Skeletal muscle cell (primary cell): ENCODE measurements at regions not wholly inside any gene's neighbourhood (a gene's known extent, or its start where the extent isn't known, plus 50 kb on each side); places are given as distances from the start of the nearest gene placed in this dataset.

Experiments
- DNase-seq: peaks from one replicate; pipeline ENCODE4 v3.0.0-alpha.2; 2010; ENCODE audit warnings: low read depth
- H3K4me3 ChIP-seq: 2 replicates; pipeline ENCODE4 v1.5.1; 2011; ENCODE audit warnings: low read depth, mild to moderate bottlenecking, control low read depth, low read length, moderate library complexity

DNA sequence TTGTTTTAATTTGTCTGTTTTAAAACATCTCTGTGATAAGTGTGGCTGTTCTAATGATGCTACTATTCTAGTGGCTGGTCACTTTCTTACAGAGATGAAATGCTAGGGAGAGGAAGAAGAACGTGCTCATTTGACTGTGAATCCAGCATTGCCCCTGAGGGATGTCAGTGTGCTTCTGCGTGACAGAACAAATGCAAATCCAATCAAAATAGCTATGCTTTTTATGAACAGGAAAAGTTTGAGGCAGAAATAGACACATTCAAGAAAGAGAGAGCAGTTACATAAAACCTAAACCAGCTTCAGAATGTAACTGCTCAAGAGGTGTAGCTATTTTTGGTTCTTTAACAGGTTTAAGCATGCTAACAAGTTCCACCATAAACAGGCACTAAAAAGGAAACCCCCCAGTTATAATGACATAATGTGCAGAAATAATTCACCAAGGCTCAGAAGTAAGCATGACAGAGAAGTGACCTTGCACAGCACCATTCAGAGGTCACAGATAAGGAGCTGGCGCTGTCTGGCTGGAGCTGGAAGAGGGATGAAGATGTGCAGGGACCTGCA is 385.3 kb downstream of the EPM2A start:
- no peak overlapping the region for H3K4me3 ChIP-seq
- no peak for DNase-seq

DNA sequence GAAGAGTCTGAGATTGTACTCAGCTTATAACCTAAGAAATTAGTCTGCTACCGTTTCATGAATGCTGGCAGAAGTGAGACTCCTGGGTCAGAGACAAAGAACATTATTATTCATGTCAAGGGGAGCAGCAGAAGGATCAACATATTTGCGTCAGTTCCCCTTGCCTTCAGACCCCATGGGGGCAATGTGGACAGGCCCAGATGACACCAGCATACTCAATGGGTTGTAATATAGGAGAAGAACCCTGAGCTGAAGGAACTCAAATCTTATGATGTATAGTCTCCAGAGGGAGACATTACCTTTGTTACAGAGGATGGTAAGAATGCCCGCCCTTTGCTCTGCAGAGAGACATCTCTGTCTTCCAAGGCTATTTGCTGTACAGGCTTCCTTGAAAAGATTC is 384.4 kb downstream of the EPM2A start:
- no peak for DNase-seq
- no peak overlapping the region for H3K4me3 ChIP-seq

DNA sequence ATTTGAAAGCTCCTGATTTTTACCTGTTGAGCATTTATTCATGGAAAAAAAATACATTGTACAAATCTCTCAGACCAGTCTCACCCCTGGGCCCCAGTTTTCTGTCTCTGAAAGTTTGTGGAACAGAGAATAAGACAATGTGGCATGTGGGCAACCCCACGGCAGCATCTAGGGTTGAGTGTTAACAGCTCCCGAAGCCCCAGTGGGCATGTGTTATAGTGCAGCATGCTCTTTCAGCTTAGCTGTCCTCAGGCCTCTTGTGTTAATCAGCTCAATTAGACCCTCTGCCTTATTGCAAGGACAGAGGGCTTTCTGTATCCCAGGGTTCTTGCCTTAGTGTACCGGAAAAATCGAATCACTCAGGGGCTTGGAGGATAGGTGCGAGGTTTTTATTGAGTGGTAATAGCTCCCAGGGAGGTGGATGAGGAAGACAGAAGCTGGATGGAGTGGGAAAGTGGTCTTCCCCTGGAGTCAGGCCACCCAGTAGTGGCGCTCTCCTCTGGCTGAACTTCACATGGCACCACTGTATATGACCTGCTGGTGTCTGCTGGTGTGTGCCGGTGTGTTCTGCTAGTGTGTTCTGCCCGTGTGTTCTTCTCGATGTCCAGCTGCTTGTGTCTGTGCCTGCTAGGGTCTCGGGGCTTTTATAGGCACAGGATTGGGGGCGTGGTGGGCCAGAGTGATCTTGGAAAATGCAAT is 382.8 kb downstream of the EPM2A start:
- H3K4me3 ChIP-seq: no peak overlapping the region
- DNase-seq: no peak

DNA sequence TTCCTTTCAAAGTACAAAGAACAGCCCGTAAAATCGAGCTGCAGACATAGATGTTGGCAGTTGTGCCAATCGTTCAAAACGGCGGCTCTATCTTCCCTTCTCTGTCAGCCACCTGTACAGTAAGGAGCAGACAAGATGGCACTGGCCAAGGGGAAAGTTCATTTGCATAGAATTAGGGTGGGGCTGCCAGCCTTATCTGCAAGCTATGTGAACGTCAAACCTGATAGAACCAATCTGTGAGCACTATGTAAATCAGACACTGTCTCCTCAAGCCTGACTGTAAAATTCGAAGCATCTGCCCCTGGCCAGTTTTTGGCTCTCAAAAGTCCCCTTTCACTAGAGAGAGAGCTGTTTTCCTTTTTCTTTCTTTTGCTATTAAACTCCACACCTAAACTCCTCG is 374.5 kb downstream of the EPM2A start:
- DNase-seq: no peak
- no peak overlapping the region for H3K4me3 ChIP-seq

DNA sequence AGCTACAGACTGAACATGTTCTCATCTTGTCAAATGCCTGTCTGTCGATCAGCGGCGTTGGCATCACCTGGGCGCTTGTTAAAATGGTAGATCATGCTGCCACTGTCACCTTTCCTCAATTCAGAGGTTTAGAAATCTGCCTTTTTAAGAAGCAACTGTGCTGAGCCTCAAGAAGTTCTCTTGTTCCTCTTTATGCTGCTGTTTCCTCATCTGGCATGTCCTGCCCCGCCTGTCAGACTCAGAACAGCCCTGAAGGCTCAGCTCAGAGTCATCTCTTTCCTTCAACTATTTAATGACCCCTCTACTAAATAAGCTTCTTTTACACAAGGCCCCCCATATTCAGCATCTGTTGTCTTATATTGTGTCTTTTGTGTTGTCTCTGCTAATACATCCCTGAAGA is 368.2 kb downstream of the EPM2A start:
- no peak for DNase-seq
- H3K4me3 ChIP-seq: no peak overlapping the region

DNA sequence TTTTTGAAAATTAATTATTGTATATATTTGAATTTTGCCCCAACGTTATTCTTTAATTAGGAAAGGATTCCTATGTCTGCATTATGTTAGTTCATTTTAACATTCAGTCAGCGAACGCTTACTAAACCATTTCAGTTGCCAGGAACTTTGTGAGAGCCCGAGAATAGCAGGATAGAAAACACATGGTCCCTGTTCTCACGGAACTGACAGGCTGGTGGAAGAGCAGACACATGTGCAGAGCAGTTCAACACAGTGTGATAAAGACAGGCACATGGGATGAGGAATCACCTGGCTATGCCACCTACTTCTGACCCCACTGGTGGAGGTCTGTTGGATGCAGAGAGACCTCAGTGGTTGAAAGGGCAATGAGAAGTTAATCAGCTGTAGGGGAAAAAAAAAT is 367.2 kb downstream of the EPM2A start:
- H3K4me3 ChIP-seq: no peak overlapping the region
- DNase-seq: no peak

DNA sequence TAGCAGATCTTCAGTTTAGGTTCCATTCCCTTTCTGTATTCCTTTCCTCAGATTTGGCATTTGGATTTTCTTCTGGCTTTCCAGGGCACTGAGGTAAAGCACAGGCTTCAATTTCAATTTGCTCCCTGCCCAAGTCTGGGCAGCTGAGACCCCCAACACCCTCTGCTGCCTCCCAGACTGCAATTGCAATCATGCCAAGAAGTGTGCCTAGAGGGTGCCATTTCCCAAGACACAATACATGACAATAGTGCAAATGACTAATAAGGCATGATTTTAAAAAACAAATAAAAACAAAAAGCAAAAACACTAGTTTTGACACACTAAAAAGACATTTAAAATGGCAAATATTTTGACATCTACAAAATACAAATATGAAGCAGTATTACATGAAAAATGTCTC is 364.8 kb downstream of the EPM2A start:
- no peak for DNase-seq

DNA sequence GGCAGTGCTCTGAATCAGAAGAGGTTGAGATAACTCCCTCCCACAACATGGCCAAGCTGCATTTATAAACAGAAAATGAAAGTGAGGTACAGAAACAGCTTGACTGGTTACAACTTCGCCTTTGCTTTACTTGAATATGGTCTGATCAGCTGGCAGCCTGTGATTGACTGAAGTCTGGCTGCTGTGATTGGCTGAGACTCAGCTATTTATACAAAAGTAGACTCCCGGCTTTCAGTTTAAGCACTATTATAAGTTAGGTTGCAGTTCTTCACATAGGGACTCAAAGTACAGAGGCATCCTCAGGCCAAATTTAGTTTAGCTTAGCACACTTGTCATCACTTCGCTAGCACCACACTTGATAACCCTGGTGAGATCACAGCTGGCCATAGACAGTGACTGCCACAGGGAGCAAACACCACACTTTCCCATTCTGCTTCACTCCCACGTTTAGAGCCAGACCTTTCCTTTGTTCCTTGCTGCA is 362.6 kb downstream of the EPM2A start:
- DNase-seq: peak; percentile 24
- peak overlapping the region; percentile 4 for H3K4me3 ChIP-seq

More for the DNA sequence above, 364.8 kb downstream of the EPM2A start:
- H3K4me3 ChIP-seq: no peak overlapping the region

DNA sequence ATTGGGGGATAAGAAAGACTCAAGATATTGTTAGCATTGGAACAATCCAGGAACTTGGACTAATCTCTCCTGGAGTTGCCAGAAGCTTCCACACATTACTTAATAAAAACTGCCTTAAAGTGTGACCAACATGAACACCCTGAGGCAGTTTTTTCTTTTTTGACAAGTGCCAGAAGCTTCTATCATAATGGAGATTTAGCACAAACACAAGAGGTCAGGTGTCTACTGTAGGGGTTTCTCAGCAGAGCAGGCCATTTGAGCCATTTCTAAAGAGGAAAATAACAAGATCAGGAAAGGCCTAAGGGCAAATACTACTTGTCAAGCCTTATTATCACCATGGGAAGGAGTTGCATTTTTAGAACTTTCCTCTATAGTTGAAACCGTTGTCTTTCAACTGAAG is 361.5 kb downstream of the EPM2A start:
- no peak overlapping the region for H3K4me3 ChIP-seq
- no peak for DNase-seq

DNA sequence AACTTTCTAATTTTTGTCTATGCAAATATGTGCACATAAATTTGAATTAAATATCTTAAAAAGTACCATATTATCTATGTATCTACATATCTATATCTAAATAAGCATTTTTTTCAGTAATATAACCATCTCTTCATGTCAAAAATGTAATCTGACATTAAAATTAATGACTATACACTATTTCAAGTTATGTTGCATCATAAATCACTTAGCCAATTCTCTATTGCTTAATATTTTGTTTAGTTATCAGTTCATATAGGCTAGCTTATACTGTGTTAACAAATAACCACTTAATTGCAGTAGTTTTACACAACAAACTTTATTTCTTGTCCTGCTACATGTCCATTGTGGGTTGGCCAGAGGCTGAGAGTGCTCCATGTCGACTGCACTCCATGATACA is 360.8 kb downstream of the EPM2A start:
- H3K4me3 ChIP-seq: no peak overlapping the region
- no peak for DNase-seq

DNA sequence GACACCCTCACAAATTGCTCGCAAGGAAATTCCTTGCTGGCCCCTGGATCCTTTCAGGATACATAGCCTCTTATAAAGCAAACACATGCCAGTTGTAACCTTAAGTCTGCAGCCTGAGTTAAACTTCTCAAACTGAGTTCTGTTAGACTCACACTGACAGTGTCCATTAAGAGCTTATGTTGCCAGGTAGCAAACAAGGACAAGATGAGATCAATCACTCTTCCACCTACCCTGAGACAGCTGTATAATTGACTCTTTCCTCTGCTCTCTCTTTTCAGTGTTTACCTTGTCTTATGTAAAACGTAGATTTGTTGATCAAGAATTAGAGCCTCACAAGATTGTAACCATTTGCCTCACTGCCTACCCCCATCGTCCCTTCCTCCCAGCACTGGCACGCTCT is 359.8 kb downstream of the EPM2A start:
- no peak for DNase-seq
- no peak overlapping the region for H3K4me3 ChIP-seq

DNA sequence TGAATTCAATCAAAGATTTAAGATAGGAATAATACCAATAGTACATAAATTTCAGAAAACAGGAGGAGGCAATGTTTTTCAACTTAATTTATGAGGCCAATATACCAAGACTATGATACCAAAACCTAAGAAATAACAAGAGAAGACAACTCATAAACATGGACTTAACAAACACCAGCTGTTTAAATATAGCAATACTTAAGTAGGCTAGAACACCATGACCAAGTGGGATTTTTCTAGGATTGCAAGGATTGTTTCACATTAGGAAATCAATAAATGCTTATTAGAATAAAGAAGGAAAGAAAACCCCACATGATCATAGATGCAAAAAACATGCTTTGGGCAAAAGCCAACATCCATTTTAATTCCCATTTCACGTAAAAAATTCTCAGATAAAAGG is 355.1 kb downstream of the EPM2A start:
- DNase-seq: no peak
- H3K4me3 ChIP-seq: no peak overlapping the region

DNA sequence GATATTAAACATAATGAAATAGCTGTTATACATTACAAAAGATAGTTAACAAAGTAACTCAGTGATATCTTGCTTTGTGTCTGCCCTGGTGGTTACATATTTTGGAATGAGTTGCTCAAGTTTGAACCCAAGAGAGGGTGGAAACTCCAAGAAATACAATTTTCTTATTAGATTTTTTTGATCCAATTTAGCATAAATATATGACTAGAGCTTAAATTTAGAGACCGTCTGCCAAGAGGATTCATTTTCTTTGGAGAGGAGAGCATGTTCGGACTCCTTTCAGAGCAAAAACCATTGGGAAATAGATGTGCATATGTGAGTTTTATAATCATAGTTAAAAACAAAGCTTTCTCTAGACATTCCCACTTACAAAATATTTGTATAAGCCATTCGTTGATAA is 353.4 kb downstream of the EPM2A start:
- no peak for DNase-seq
- H3K4me3 ChIP-seq: no peak overlapping the region

DNA sequence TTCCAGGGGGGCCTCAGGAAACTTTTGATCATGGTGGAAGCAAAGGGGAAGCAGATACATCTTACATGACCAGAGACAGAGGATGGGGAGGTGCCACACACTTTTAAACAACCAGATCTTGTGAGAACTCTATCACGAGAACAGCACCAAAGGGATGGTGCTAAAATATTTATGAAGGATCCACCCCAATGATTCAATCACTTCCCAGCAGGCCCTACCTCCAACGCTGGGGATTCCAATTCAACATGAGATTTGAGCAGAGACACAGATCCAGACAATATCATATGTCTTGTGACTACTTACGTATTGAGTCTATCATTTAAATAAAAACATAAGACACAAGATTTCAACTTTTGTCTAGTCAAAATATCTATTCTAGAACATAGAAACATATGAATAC is 351.9 kb downstream of the EPM2A start:
- no peak for DNase-seq
- no peak overlapping the region for H3K4me3 ChIP-seq

DNA sequence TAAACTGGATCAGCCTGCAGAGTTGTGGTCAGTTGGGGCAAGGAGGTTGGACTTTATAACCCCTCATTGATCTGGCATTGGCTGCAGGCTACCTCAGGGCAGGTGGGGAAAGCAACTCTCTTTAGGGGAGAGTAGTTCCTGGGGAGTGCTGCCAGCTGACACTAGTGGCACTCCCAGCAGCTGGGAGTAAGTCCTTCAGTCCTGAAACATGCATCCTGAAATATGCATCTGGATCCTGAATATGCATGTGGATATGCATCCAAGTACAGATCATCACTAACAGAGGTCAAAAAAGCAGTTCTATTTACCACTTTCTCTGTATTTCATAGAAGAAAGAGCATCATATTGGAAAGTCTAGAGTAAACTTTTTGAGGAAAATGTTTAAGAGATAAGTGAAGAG is 350.8 kb downstream of the EPM2A start:
- no peak for DNase-seq
- H3K4me3 ChIP-seq: no peak overlapping the region

DNA sequence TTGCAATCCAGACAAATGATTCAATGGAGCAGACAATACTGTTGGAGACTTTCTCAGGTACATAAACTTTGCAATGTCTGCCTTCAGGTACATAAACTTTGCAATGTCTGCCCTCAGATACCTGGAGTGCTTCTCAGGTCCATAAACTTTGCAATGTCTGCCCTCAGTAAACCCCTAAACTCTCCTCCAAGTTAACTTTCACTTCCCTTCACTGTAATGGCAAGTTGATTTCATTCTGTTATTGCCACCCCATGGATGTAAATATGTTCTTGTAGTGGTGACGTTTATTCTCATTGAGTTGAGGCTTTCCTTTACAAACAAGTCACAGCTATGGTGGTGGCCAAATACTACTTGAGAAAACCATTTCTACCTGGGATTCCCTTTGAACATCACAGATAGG is 338.8 kb downstream of the EPM2A start:
- DNase-seq: no peak
- no peak overlapping the region for H3K4me3 ChIP-seq

DNA sequence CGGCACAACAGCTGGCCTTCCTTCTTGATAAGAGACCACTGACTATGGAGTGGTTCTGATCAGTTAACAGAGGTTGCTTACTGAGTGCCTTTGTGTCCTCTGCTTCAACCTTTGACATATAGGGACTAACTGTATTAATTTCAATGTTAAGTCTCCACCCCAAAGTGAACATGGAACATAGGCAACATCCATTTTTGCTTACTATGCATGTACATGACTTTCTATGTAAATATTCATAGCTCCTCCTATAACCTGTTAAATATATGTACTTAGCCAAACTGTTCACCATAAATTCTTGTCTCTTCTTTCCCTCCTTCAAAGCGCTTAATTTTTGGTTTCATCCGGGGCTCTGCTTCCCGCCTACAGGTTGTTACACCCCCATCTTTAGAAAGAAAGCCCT is 334.8 kb downstream of the EPM2A start:
- DNase-seq: no peak
- no peak overlapping the region for H3K4me3 ChIP-seq

DNA sequence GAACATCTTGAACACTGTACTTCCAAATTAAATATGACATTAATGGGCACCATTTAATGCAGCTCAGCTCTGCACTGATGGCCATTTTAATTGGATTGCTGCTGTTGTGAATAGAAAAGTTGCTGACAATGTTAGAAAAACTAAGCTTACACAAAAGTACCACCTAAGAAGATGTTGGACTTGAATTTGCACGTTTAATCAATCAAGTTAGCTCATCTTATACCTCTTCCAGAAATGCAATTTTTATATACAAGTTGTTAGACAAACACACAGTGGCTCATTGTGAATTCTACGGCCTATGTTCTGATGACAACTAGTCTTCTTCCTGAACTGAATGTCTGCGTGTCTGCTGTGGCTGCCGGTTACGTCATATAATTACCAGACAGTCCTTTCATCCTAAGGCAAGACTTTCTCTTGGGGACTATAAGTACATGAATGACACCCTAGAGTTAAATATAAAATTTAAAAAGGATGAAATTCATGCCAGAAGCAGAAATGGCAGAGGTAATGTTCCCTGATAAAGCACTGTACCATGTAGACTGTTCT is 330.2 kb downstream of the EPM2A start:
- DNase-seq: no peak
- H3K4me3 ChIP-seq: no peak overlapping the region

DNA sequence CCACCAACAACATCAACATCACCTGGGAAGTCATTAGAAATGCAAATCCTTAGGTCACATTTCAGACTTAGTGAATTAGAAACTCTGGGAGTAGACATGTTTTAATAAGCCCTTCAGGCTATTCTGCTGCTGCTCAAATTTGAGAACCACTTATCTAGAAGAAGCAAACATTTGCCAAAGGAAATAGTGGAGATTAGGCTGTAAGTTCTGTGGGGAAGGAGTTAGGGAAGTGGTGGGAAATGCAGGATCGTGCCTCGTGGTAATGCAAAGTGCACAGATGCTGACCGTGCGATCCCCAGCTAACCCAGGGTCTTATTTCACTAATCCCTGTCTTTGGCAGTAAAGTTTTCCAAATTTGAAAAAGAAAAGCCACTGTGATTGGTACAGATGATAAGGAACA is 328.5 kb downstream of the EPM2A start:
- H3K4me3 ChIP-seq: no peak overlapping the region
- no peak for DNase-seq

DNA sequence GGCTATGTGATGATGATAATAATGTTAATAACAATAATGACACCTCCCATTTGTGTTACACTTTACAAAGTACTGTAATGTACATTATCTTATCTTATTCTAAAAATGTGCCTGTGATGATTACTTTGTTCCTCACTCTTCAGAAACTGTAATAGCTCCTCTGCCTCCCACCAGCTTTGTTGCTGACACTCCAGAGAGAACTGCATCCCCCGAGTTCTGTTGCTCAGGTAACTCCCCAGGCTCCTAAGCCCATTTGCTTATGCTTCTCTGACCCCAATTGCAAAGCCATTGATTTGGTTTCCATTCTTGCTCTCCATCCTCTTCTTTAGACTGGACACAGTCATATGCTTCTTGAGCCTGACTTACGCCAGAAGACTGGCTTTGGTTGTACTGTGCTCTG is 319.7 kb downstream of the EPM2A start:
- no peak overlapping the region for H3K4me3 ChIP-seq
- DNase-seq: no peak

DNA sequence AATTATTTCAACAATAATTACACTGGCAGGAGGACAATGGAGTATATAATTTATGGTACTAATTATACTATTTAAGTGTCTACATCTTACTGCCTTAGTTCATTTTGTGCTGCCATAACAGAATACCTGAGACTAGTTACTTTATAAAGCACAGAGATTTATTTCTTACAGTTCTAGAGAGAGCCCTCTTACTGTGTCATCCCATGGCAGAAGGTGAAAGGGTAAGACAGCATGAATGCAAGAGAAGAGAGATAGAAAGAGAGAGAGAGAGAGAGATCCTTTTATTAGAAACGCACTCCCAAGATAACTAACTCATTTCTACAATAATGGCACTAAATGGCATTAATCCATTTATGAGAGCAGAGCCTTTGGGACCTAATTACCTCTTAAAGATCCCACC is 314.7 kb downstream of the EPM2A start:
- DNase-seq: no peak
- no peak overlapping the region for H3K4me3 ChIP-seq
